Stimulated activated CD8-positive, alpha-beta memory T cell treated with anti-CD3 and anti-CD28 coated beads, Interleukin-15, amount 100 ng/mL, for 24 hours (primary cell): ENCODE measurements at regions not wholly inside any gene's neighbourhood (a gene's known extent, or its start where the extent isn't known, plus 50 kb on each side); places are given as distances from the start of the nearest gene placed in this dataset.
"Not testable (repeated sequence)": the region's sequence is repeated elsewhere in the genome, so short reads cannot be mapped to it uniquely, and the experiment has no call there.

ENCODE experiments used
- DNase-seq: peaks from one replicate; pipeline ENCODE4 v3.0.0-alpha.2; 2020; ENCODE audit warnings: low read depth

DNA sequence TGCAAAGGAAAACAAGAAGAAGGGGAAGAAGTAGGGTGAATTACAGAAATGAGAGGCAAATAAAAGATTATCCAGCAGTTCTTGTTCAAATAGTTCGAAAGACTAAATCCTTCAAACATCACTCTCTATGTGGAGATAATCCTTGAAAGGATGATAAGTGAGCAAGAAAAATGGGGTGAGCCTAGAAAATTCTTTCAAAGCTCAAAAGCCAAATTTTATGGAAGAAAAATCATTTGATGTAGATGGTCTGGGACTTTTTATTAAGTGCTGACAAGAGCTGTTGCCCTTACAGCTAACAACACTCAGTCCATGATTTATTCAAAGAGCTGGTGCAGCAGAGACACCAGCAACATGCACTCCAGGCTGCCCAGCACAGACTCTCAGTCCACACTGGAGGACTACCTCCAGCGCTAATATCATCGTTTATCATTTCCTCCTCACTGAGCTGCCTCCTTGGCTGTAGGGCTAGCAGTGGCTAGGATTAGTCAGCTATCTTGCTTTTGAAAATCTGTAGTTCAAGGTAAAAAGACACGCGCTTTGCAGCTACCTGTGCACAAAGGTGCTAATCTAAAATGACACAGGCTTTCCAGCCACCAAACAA lies 264.8 kb upstream of the KIF2A start:
- no peak for DNase-seq

DNA sequence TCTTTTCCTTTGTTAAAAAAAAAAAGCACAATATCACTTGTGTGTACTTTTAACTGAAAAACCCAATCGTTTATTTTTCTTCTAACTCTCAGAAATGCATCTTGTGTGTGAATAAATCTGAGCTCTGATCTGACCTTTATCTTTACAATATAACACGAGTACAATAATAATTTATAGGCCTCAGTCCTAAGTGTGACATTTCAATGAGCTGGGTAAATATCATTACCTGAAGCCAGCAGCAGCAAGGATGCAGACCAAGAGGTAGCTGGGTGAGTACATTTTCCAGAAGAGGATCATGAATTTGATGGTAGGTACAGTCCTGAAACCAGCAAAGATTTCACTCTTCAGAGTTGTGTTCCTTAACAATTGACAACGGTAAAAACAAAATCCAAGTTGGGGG lies 264.0 kb upstream of the KIF2A start:
- no peak for DNase-seq

DNA sequence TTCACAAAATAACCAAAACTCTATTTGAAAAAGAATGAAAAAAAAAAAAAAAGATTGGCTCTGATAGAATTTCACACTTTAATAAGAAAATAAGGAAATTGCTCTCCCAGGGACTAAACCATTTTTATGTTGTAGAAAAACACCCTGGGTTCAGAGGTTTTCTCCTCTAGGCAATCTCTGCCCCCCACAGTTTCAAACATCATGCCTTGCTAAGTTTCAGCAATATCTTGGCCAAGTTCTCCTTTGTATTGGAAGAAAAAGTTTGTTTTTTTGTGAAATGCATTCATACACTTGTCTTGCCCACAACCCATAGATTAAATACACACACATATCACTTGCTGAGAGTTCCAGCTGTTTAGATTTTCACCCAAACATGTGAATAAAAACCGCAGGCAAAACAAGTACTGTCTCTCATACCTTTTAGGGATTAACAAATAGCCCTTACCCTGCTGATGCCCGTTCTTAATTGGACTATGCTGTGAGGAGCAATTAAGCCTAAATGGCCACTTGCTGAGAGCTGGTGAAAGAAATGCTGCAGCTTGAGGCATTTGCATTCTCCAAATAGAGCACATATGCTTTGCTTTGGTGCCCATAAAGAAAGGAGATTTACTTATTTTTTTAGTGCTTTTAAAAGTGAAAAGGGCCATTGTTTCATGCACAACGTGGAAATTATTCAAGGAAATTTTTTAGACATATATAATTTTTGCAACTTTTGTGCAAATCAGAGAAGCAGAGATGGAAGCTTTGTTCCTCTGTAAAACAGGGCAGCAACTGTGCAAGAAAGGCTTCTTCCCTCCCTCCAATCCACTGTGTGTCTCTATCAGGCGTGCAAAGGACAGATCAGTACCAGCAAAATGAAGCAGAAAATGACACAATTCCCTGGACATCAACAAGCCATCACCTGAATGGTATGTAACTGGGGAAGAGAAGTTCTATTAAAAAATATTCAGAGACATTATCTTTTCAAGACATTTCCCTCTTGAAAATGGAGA lies 262.4 kb upstream of the KIF2A start:
- no peak for DNase-seq

DNA sequence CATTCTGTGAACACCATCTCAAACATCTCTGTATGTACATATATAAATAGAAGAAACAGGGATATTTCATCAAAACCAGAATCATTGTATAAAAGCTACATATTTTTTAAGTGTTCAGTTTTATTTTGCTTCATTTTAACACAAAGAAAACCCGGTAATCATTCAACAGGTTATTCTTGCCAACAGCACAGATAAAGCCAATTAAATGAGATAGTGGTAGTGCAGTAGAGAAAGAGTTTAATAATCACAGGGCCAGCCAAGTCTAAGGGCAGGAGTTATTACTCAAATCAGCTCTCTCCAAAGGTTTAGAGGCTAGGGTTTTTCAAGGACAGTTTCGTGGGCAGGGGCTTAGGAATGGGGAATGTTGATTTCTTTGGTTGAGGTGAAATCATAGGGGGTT lies 261.0 kb upstream of the KIF2A start:
- DNase-seq: no peak

DNA sequence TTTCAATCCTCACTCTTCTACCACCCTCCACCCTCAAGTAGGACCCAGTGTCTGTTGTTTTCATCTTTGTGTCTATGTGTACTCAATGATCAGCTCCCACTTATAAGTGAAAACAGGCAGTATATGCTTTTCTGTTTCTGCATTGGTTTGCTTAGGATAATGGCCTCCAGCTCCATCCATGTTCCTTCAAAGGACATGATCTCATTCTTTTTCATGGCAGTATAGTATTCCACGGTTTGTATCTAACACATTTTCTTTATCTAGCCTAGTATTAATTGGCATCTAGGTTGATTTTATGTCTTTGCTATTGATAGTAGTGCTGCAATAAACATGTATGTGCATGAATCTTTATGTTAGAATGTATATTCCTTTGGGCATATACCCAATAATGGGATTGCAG lies 259.8 kb upstream of the KIF2A start:
- DNase-seq: no peak

DNA sequence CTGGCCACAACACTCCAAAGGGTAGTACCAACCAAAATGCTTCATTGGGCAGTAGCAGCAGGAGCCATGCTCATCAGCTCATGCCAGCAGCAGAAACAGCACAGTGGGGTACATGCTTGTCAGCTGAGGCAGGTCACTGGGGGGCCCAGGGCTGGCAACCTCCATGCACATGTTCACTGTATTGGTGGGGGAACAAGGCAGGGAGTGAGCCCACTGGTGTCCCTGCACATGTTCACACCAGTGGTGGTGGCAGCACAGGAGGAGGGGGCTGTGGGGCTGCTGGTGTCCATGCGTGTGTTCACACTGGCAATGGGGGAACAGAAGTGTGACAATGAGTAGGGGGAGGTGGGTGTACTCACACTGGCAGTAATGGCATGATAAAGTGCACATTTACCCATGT lies 254.3 kb upstream of the KIF2A start:
- no peak for DNase-seq

DNA sequence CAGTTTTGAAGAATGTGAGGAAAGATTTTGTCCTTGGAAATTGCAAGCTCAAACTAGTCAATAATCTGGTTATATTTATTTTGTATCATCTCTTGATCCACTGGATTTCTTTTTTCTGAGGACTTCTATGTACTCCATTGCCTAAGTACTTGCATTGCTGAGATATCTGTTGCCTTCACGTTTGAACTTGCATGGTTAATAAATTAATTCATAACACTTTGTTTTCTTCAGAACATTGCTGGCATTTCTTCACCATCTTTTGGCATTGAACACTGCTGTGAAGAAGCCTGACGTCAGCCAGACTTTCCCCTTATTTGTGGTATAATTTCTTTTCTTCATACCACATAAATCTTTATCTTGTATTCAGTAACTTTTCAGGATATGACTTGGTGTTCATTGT lies 246.0 kb upstream of the KIF2A start:
- DNase-seq: no peak

DNA sequence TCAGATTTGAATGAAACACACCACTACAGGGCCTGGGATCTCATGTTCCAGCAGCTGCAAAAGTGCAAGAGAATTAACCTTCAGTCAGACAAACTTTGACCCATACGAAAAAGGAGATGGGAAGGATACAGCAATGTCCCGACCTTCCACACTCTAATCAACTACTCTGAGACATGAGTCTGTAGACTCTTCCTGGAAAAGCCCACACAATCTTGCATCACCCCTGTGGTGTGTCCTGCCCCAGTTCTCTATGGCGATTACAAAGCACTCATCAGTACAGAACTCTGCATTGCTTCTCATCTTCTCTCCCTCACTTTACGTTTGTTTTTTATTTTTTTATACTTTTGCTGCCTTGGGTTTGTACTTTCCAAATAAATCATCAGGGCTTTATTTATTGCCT lies 241.0 kb upstream of the KIF2A start:
- no peak for DNase-seq

DNA sequence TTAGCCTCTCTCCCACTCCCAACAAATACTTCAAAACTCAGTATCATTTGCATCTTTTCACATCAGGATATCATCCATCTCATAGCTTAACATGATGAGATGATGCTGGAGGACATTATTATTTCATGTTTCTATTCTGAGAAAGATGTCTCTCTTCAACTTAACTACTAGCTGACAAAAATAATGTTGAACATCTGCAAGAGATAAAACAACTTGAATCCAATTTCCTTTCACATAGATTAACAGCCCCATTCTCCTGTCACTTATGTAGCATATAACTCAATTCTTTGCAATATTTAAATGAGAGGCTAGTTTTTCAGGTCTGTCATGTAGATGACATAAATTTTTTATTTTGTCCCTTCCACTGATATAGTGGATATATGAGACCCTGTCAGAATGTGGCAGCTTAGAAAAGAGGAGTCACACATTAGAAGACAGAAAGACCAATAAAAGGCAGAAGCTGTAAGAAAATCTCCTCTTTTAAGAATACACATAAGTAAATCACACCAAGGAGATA lies 239.2 kb upstream of the KIF2A start:
- no peak for DNase-seq

DNA sequence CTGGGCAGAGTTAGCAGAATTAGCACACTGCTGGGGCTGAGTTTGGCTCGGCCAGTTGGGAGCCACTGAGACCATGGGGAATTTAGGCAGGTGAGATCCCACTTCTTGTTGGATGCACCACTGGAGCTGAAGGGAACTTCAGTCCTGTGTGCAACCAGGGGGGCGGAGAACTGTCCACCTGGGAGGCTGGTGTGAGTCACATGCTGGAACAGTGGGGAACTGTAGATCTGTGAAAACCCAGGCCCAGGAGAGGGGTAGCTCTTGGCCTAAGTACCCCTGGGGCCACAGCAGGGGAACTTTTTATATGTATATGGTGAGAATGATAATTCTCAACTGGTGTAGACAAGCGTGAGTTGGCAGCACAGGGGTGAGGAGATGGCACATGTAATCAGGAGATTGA lies 237.5 kb upstream of the KIF2A start:
- no peak for DNase-seq

DNA sequence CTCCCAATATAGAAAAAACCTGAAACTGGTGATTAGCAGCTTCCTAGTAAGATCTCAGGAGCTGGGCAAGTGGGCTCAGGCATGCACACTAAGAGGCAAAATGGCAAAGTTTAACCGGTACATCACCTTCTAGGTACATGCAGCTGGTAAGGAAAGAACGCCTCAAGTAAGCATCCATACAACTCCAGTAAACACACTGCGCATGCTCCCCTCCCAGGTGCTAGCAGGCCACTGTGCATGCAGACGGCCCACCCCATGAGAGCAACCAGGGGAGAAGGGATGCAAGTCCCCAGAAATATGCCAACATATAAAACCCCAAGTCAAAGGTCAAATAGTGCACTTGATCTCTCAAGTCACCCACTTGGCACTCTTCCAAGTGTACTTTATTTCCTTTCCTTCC lies 228.6 kb upstream of the KIF2A start:
- no peak for DNase-seq

DNA sequence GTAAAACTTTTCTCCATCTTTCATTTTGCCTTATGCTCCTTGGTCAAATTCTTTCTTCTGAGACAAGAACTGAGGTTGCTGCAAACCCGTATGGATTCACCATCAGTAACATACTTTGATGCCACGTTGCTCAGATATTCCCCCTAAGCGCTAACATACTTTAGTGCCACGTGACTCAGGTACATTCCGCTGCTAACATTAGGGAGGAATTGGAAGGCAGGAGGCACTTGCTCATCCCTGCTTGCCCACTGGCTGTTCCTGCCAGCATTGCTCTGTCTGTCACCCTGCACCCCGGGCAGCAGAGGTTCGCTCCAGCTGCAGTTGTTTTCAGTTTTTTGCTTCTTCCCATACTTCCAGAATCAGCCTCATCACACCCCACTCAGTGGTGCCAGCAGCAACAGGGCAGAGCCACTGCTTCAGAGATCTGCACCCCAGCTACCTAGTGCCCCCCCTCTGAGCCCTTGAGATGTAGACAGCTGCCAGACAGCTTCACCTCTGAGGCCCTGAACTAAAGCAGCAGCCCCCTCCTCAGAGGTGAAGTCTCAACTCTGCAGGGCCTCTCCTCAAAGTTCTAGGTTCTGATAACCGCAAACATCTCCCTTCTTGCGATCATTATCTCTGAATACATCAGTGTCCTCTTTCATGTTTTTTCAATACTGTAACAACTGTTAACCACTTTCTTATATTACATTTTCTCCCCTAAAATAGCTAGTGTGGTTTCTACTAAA lies 228.0 kb upstream of the KIF2A start:
- no peak for DNase-seq

DNA sequence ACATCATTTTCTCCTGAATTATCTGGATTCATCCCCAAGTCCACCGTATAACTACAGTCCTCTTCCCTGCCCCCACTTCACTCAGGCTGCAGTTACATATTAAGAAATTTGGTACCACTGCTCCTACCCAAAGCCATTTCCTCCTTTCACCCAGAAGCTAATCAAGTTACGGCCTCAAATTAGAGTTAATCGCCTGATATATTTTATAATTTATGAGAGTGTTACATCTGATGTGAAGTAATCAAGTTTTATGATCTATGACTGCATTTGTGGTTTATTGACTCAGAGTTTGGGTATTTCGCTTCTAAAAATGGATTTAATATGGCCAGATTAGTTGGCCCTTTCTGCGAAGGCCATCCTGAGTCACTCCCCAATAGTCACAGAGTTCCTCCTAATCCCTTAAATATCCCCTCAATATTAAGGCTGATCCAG lies 223.6 kb upstream of the KIF2A start:
- DNase-seq: no peak

DNA sequence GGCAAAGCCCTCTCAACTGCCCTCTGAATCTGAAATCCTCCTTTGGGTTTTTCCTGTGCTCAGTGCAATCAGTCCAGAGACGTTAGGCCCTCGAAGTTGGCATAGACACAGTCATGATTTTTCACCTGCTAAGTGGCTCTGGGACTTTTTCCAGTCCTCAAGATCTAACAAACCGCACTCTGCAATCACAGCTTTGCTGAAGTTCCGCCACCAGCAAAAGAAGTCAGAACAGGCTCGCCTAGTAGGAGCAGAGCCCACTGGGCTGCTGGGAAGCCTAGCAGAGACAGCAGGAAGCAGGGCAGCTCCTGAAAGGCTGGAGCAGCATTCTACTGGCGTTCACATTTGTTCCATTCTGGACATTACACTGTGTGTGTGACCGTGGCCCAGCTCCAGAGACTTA lies 222.8 kb upstream of the KIF2A start:
- no peak for DNase-seq

DNA sequence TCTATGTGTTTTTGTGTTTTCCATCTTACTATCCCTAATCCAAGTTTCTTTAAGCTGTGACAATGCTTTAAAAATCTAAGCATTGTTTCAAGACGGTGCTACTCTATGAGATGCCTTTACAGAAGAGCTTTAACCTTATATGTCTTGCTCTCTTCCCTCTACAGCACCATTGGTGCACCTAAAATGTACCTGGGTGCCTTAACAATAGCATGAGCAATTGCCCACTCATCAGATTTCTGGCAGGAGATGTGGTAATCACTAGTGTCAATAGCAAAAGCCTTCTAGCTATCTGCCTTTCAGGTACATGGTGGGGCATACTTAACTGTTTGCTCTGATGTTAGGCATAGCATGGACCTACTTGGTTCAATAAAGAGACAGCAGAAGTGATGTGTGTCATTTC lies 222.3 kb upstream of the KIF2A start:
- DNase-seq: no peak

DNA sequence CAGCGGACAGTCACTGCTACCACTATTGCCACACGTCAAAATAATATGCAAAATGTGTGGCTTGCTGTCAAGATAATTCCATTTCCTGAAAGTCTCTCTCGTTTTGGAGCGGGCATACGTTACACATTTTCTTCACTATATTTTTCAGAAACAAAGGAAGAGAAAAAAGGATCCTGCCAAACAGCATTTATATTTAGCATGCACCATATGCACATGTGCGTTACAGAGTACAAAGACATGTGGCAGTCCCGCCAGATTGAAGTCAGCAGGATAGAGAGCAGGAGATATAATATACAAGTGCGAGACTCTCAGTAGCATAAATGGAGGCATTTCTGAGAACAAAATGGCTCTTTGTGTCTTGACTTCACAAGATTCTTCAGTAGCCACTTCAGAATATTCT lies 221.6 kb upstream of the KIF2A start:
- DNase-seq: no peak

DNA sequence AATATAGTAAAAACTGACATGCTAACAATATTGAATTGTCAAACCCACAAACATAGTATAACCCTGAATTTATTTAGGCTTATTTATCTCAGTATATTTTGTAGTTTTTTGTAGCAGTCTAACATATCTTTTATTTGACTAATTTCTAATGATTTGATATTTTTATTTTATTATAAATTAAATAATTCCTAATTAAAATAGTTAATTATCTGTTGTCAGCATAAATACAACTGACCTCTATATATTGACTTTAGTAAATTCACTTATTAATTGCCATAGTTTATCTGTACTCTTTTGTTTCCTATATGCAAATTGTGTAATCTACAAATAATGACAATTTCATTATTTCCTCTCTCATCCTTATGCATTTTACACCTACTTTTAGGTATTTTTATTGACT lies 215.1 kb upstream of the KIF2A start:
- no peak for DNase-seq

DNA sequence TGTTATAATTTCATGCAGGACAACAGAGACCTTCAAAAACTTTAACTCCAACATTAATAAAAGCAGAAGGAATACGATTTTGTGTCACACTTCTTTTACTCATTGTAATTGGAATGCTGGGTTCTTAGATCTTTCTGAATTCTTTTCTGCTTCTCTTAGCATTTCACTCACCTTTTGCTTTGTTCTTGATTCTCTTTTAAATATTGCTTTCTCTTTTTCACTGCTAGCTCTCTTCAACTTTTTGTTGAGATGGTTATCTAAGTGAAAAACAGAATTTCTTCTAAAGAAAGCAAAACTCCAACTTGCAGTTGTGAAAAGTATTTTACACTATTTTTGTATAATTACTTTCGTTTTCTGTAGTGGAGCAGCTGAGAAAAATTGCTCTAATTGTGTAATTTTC lies 212.6 kb upstream of the KIF2A start:
- DNase-seq: no peak

DNA sequence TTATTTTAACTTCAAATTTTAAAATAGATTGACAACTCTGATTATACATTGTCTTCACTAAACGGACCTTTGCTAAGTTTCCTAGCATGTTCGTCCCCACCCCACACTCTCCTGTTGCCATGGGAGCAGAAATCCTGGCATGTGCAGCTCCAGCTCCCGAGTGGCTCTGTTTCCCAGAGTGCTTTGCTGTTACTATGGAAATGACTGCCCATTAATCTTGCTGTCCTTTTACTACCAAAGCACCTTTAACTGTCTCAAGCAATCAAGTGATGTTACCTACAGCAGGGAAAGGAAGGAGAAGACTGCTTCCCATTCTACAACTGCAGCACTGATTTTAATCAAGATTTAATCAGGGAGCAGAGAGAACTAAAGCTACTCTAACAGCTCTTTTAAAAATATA lies 212.0 kb upstream of the KIF2A start:
- DNase-seq: no peak

DNA sequence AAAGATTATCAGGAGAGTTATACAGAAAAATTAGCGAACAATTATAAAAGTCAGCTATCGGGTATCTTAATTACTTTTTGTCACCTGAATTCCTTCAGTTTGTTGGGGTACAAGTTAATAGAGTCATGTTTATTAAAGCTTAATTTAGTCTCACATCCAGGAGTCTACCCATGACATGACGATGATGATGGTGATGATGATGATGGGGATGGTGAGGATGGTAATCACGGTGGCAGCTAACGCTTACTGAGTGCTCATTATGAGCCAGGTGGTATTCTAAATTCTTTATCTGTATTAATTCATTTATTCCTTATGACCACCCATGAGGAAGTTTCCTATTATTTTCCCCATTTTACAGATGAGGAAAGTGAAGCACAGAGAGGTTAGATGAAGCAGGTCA lies 208.6 kb upstream of the KIF2A start:
- DNase-seq: no peak

DNA sequence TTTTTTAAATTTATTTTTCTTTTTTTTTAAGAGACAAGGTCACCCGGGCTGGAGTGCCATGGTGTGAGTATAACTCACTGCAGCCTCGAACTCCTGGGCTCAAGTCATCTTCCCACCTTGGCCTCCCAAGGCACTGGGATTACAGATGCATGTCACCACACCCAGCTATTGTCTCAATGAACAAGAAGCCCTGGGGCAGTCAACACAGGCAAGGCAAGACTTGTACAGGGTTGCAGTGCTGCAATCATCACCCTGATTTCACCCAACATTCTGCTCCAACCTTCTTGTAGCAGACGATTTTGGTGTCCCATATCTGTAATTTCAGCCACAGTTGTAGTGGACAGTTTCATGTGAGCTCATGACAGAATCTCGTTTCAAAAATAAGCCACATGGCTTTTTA lies 205.8 kb upstream of the KIF2A start:
- no peak for DNase-seq

DNA sequence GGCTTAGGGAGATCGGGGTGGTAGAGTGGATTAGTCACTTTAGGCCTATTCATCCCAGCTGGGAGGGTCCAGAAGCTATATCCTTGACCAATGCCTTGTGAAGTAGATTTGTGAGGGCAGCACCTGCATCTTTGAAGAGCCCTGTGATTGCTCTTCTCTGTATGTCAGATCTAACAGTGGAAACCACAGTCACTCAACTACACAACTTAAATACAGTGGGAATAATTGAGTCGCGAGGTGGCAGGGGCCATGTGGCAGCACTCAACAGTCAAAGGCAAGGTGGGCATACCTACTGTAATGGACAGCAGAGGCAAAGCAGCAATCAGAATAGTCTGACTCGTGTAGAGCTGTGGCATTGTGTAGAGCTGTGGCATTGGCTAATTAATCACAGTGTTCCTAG lies 202.1 kb upstream of the KIF2A start:
- DNase-seq: not testable (repeated sequence)

DNA sequence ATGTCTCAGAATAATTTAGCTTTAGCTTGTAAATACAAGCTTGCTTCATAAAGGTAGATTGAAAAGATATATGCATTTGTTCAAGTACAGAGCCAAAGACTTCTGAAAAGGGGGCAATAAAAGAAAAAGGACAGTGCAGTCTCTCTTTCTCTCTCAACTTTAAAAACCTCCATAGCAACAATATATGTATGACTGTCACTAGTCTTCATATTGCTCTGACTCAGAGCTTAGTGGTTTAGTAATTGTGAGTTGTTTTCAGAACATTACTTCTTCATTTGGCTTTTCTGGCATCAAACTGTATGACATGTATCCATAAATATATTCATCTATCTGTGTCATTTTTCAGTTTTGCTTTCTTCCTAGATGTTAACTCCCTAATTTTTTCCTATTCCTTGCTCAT lies 194.6 kb upstream of the KIF2A start:
- no peak for DNase-seq
